CD4-positive, alpha-beta T cell (primary cell): ENCODE measurements at regions not wholly inside any gene's neighbourhood (a gene's known extent, or its start where the extent isn't known, plus 50 kb on each side); places are given as distances from the start of the nearest gene placed in this dataset.

Source experiments
- ATAC-seq: fragments of 200-7000 bp; cut with Tn5 transposase; one replicate; pipeline ENCODE4 v1.10.0; 2022; ENCODE audit warnings: mild to moderate bottlenecking; ENCODE audit not compliant: poor library complexity
- CTCF ChIA-PET: fragments of 350-600 bp; sonication (Branson Sonifier 250); formaldehyde crosslinking; loops from one replicate; lab custom pipeline; 2021; ENCODE audit warnings: antibody characterized with exemption, inconsistent platforms; lab: Charles Lee
- POLR2A ChIA-PET: fragments of 350-600 bp; sonication (Branson Sonifier 250); formaldehyde crosslinking; loops from one replicate; lab custom pipeline; 2021; ENCODE audit warnings: antibody characterized with exemption, inconsistent platforms; lab: Charles Lee
- DNase-seq, 14 experiments: peaks; one replicate each; pipeline ENCODE4 v3.0.0-alpha.2; 2013 to 2020; ENCODE audit warnings: mixed read lengths in 2 of 14
- H3K27ac ChIP-seq, 2 donors: one replicate each; pipeline versions ENCODE4 v1.5.1 to v1.7.0; 2013; ENCODE audit warnings: low read length in 2 of 2, low read depth in 1 of 2, mild to moderate bottlenecking in 1 of 2
- H3K27me3 ChIP-seq, 2 experiments: 1 replicate in 1 of 2; 2 replicates in 1 of 2; pipeline versions ENCODE4 v1.6.1 to v1.7.0; 2013; ENCODE audit warnings: low read length in 2 of 2, control low read depth in 1 of 2, mild to moderate bottlenecking in 1 of 2, moderate library complexity in 1 of 2; ENCODE audit not compliant: insufficient read depth in 2 of 2, control insufficient read depth in 1 of 2
- H3K36me3 ChIP-seq: one replicate; pipeline ENCODE4 v1.6.1; 2013; ENCODE audit warnings: low read length, control low read depth; ENCODE audit not compliant: insufficient read depth
- H3K4me1 ChIP-seq: one replicate; pipeline ENCODE4 v1.6.1; 2013; ENCODE audit warnings: low read length, control low read depth; ENCODE audit not compliant: insufficient read depth
- H3K4me3 ChIP-seq: one replicate; pipeline ENCODE4 v1.5.1; 2013; ENCODE audit warnings: mild to moderate bottlenecking, low read length, moderate library complexity
- H3K9me3 ChIP-seq, 2 experiments: 1 replicate in 1 of 2; 2 replicates in 1 of 2; pipeline versions ENCODE4 v1.6.1 to v1.7.0; 2013; ENCODE audit warnings: low read length in 2 of 2, mild to moderate bottlenecking in 2 of 2, control low read depth in 1 of 2, moderate library complexity in 1 of 2; ENCODE audit not compliant: control insufficient read depth in 1 of 2, insufficient read depth in 1 of 2
- H3K27ac Mint-ChIP-seq: one replicate; pipeline ENCODE4 v1.8.0; 2020; ENCODE audit warnings: mixed read lengths
- H3K27me3 Mint-ChIP-seq: one replicate; pipeline ENCODE4 v1.8.0; 2021; ENCODE audit warnings: mixed read lengths
- H3K36me3 Mint-ChIP-seq: one replicate; pipeline ENCODE4 v1.8.0; 2021; ENCODE audit warnings: low read depth, mixed read lengths
- H3K4me1 Mint-ChIP-seq: one replicate; pipeline ENCODE4 v1.8.0; 2021; ENCODE audit warnings: low read depth, mixed read lengths
- H3K4me3 Mint-ChIP-seq: one replicate; pipeline ENCODE4 v1.8.0; 2020; ENCODE audit warnings: mild to moderate bottlenecking, mixed read lengths
- H3K9me3 Mint-ChIP-seq: one replicate; pipeline ENCODE4 v1.8.0; 2020; ENCODE audit warnings: mixed read lengths
- intact Hi-C, 2 experiments: fragments of 100-400 bp; cut with DNase I in 1 of 2; cut with micrococcal nuclease in 1 of 2; formaldehyde crosslinking; loops; one replicate each; pipeline versions ENCODE4 v1.15.1 to v1.9.0; 2023 to 2025; cut with DNase I, micrococcal nuclease
- TF ChIP-seq, protein P1 (sequence below): fragments of 200-600 bp; IDR thresholded peaks from one replicate; pipeline ENCODE4 v1.8.0; 2022; ENCODE audit warnings: antibody characterized with exemption, mild to moderate bottlenecking

DNA sequence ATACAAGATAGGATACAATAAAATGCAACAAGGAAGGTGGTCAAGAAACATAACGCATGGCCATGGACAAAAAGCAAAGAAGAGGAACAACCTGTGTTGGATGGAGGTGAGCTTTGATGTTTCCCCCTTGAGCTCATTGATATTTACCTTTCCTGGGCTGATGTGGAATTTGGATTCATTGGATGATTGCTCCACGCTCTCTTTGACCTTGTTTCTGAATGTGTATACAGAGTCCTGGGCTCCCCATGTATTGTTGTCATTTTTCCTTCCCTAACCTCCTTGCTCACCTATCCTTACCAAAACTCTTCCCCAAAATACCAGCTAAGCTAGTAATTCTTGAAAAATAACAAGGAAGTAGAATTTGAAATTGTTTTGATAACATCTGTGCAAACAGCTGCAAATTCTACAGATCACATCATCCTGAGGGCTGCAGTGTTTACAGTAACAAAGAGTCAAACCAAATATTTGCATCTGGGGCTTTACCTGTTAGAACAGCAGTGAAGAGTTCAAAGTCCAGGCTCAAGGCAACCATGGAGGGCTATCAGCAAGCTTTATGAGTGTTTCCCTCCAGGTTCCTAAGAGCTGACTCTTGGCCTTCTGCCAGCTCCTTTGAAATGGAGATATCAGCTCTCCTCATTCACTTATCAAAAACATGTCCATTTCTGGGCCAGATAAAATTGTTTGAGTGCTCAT lies 214.3 kb upstream of the MARCKS start:
- no peaks in the 10 kb centered on the region for H3K27me3 Mint-ChIP-seq
- no peak overlapping the region for H3K27ac Mint-ChIP-seq
- Histone ChIP-seq H3K4me3 (no peak overlapping the region), H3K4me1 (no peaks in the 10 kb centered on the region), H3K27me3 (no peaks in the 10 kb centered on the region), H3K27ac (no peak overlapping the region), H3K36me3 (no peaks in the 10 kb centered on the region), H3K9me3 (no peaks in the 10 kb centered on the region)
- POLR2A ChIA-PET, result no interaction called here
- H3K4me3 Mint-ChIP-seq, result no peak overlapping the region
- CTCF ChIA-PET, result interaction anchor here (0.6 to 1.0 kb wide), 4 partner anchors 10 to 13 kb away, joined by 3 to 6 read pairs (median 4); no protein-coding TSS in a partner anchor
- no peak for ATAC-seq
- intact Hi-C loops, result no loop called here
- DNase-seq, result no peak
- TF ChIP-seq, protein P1, sequence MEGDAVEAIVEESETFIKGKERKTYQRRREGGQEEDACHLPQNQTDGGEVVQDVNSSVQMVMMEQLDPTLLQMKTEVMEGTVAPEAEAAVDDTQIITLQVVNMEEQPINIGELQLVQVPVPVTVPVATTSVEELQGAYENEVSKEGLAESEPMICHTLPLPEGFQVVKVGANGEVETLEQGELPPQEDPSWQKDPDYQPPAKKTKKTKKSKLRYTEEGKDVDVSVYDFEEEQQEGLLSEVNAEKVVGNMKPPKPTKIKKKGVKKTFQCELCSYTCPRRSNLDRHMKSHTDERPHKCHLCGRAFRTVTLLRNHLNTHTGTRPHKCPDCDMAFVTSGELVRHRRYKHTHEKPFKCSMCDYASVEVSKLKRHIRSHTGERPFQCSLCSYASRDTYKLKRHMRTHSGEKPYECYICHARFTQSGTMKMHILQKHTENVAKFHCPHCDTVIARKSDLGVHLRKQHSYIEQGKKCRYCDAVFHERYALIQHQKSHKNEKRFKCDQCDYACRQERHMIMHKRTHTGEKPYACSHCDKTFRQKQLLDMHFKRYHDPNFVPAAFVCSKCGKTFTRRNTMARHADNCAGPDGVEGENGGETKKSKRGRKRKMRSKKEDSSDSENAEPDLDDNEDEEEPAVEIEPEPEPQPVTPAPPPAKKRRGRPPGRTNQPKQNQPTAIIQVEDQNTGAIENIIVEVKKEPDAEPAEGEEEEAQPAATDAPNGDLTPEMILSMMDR, result no peak
- no peaks in the 10 kb centered on the region for H3K36me3 Mint-ChIP-seq
- H3K4me1 Mint-ChIP-seq, result no peaks in the 10 kb centered on the region
- H3K9me3 Mint-ChIP-seq, result no peaks in the 10 kb centered on the region

DNA sequence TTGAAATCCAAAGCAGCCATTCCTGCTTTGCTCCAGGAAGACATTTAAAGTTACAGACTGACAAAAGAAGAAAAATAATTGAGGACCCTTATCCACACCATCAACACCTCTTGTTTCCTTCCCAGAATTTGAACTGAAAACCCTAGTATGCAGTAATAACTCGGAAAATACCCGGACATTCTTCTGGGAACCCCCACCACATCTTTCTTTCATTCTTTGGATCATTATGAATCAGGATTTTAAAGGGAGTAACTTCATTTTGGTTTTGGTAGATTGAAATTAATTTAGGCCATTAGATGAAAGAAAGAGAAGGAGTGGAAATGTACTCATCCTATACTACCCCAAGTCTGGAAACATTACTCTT lies 213.8 kb upstream of the MARCKS start:
- no peak overlapping the region for H3K4me3 Mint-ChIP-seq
- H3K27ac Mint-ChIP-seq, result no peak overlapping the region
- H3K9me3 ChIP-seq, result no peaks in the 10 kb centered on the region
- H3K9me3 Mint-ChIP-seq, result no peaks in the 10 kb centered on the region
- DNase-seq (no peak), ATAC-seq (no peak)
- ChIA-PET POLR2A (no interaction called here), CTCF (interaction anchor here (1.0 kb wide), 1 partner anchor 12 kb away, joined by 3 read pairs; no protein-coding TSS in a partner anchor)
- H3K4me1 ChIP-seq, result no peaks in the 10 kb centered on the region
- no peaks in the 10 kb centered on the region for H3K27me3 ChIP-seq
- no peak overlapping the region for H3K4me3 ChIP-seq
- H3K27ac ChIP-seq, result no peak overlapping the region
- no peaks in the 10 kb centered on the region for H3K36me3 ChIP-seq
- TF ChIP-seq, protein P1, result no peak
- intact Hi-C loops, result no loop called here
- H3K4me1 Mint-ChIP-seq, result no peaks in the 10 kb centered on the region
- no peaks in the 10 kb centered on the region for H3K27me3 Mint-ChIP-seq
- no peaks in the 10 kb centered on the region for H3K36me3 Mint-ChIP-seq

DNA sequence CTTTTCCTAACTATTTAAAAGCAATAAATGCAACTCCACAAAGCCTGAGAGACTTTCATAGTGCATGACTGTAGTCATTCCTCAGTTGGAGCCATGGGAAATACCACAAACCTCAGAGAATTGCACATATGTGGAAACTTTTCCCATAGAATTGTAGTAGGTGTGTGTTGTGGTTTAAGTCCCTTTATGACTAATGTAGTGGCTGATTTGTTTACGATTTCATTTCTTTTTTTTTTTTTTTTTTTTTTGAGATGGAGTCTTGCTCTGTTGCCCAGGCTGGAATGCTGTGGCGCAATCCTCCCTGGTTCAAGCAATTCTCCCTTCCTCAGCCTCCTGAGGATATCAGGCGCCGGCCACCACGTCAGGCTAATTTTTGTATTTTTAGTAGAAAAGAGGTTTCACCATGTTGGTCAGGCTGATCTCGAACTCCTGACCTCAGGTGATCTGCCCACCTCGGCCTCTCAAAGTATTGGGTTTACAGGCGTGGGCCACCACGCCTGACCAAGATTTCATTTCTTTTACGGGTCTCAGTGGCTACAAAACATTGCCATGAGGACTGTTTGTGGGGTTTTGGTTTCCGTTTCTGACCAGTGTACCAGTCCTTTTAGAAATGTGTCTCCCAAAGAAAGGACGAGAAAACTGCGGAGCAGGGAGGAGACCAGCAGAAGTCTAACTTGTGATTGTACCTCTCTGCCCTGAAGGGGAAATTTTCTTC lies 212.1 kb upstream of the MARCKS start:
- TF ChIP-seq, protein P1, result no peak
- H3K36me3 ChIP-seq, result no peaks in the 10 kb centered on the region
- CTCF ChIA-PET, result interaction anchor here (0.9 kb wide), 1 partner anchor 184 kb away, joined by 3 read pairs; no protein-coding TSS in a partner anchor
- no peak overlapping the region for H3K4me3 Mint-ChIP-seq
- no peaks in the 10 kb centered on the region for H3K27me3 Mint-ChIP-seq
- no peak for ATAC-seq
- H3K4me1 Mint-ChIP-seq, result no peaks in the 10 kb centered on the region
- intact Hi-C loops, result no loop called here
- no peaks in the 10 kb centered on the region for H3K9me3 Mint-ChIP-seq
- H3K27ac Mint-ChIP-seq, result no peak overlapping the region
- H3K9me3 ChIP-seq, result no peaks in the 10 kb centered on the region
- no peaks in the 10 kb centered on the region for H3K27me3 ChIP-seq
- H3K4me3 ChIP-seq, result no peak overlapping the region
- no peaks in the 10 kb centered on the region for H3K4me1 ChIP-seq
- H3K36me3 Mint-ChIP-seq, result no peaks in the 10 kb centered on the region
- POLR2A ChIA-PET, result no interaction called here
- peak in 2 of 14 experiments; percentile 20 to 21 for DNase-seq
- H3K27ac ChIP-seq, result no peak overlapping the region
